ENCODE measurements at regions not wholly inside any gene's neighbourhood (a gene's known extent, or its start where the extent isn't known, plus 50 kb on each side); places are given as distances from the start of the nearest gene placed in this dataset.

DNA sequence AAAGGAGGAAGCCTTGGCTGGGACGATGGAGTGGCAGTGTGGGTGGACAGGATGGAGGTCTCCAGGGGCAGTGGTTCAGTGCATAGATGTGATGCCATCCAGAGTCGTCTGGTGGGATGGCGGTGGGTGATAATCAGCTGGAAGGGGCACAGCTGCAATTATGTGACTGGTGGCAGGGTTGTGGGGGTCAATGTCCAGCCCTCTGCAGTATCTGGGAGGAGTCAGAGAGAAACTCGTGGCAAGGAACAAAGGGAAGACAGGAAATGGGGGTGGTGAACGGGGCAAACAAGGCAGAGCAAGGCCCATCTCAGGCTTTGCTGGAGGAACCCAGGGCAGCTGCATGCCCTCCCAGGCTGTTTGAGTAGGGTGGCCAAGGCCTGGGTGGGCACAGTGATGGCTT, 118.3 kb upstream of the USP24 start:
- H3K18ac ChIP-seq (ENCODE audit: insufficient read length, low read depth, low read length), result no peak overlapping the region
- H3K14ac ChIP-seq (ENCODE audit: insufficient read depth, low read length), result no peak overlapping the region; the same call in 1 of the 2 replicates
- H3K27ac ChIP-seq (ENCODE audit: insufficient read length, low read depth, low read length), result no peak overlapping the region
- H3K27me3 ChIP-seq (ENCODE audit: insufficient read depth, low read length), result no peaks in the 10 kb centered on the region
- no peak overlapping the region for H3T11ph ChIP-seq (ENCODE audit: low read length)
- H3K79me1 ChIP-seq (ENCODE audit: insufficient read depth, low read depth, low read length, poor library complexity, severe bottlenecking), result no peaks in the 10 kb centered on the region
- no peak overlapping the region for H2AK5ac ChIP-seq (ENCODE audit: insufficient read length, low read length)
- Mint-ChIP-seq H3K27me3 (ENCODE audit: low read depth) (peaks cover 5% of the 10 kb centered on the region), H3K36me3 (ENCODE audit: insufficient read depth in 1 of 3, low read depth in 3 of 3) (no peaks in the 10 kb centered on the region), H3K27ac (no peak overlapping the region; a peak in 1 of 7 replicates), H3K9me3 (peaks cover 0 to 4% of the 10 kb centered on the region in 2 experiments; a peak in 1 of 5 replicates), H3K4me1 (peaks cover 9 to 10% of the 10 kb centered on the region in 2 experiments), H3K4me3 (no peak overlapping the region)
- H2BK5ac ChIP-seq (ENCODE audit: insufficient read length, low read length), result no peak overlapping the region
- no CpG with 5 or more reads among the region's 5 CpGs for WGBS (ENCODE audit: extremely low coverage, insufficient read length, low lambda C conversion rate)
- TF ChIP-seq, protein P1, sequence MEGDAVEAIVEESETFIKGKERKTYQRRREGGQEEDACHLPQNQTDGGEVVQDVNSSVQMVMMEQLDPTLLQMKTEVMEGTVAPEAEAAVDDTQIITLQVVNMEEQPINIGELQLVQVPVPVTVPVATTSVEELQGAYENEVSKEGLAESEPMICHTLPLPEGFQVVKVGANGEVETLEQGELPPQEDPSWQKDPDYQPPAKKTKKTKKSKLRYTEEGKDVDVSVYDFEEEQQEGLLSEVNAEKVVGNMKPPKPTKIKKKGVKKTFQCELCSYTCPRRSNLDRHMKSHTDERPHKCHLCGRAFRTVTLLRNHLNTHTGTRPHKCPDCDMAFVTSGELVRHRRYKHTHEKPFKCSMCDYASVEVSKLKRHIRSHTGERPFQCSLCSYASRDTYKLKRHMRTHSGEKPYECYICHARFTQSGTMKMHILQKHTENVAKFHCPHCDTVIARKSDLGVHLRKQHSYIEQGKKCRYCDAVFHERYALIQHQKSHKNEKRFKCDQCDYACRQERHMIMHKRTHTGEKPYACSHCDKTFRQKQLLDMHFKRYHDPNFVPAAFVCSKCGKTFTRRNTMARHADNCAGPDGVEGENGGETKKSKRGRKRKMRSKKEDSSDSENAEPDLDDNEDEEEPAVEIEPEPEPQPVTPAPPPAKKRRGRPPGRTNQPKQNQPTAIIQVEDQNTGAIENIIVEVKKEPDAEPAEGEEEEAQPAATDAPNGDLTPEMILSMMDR (conservative IDR thresholded peaks at IDR 0.05), result no peak
- no peak overlapping the region for H3K4ac ChIP-seq (ENCODE audit: low read depth, low read length)
- no peaks in the 10 kb centered on the region for H3K23me2 ChIP-seq (ENCODE audit: insufficient read length, low read depth, low read length, poor library complexity, severe bottlenecking)
- no peak overlapping the region for H2BK15ac ChIP-seq (ENCODE audit: low read depth, low read length)
- H3K23ac ChIP-seq (ENCODE audit: insufficient read length, low read depth, low read length), result no peak overlapping the region
- no peak overlapping the region for H2AFZ ChIP-seq (ENCODE audit: low read length)
- no peaks in the 10 kb centered on the region for H4K20me1 ChIP-seq (ENCODE audit: control insufficient read depth, insufficient read depth, insufficient read length)
- DNase-seq, result no peak
- no peaks in the 10 kb centered on the region for H3K9me3 ChIP-seq (ENCODE audit: control insufficient read depth, low read depth, low read length)
- H4K91ac ChIP-seq (ENCODE audit: insufficient read length, low read depth, low read length), result no peak overlapping the region
- 0 out of 2 replicates have a peak, but pooled peaks cover 3% of the 10 kb centered on the region for H3K4me1 ChIP-seq (ENCODE audit: insufficient read depth, low read length)
- H4K8ac ChIP-seq (replicated peaks; ENCODE audit: insufficient read length, low read depth, low read length), result no peak overlapping the region
- H3K4me2 ChIP-seq (ENCODE audit: insufficient read depth, insufficient read length, low read length), result no peak overlapping the region
- H3K9ac ChIP-seq (ENCODE audit: extremely low read depth, insufficient read length, low read length), result no peak overlapping the region
- no peak overlapping the region for H3K56ac ChIP-seq (ENCODE audit: insufficient read length, low read depth, low read length)
- H2BK120ac ChIP-seq (ENCODE audit: low read depth, low read length, poor library complexity, severe bottlenecking), result no peak overlapping the region
- no peak overlapping the region for H2BK20ac ChIP-seq (ENCODE audit: low read depth, low read length, poor library complexity, severe bottlenecking)
- H2BK12ac ChIP-seq (ENCODE audit: insufficient read length, low read depth, low read length), result no peak overlapping the region
- H4K5ac ChIP-seq (ENCODE audit: insufficient read length, low read depth, low read length), result no peak overlapping the region
- no peaks in the 10 kb centered on the region for H3K79me2 ChIP-seq (ENCODE audit: insufficient read depth, low read length)

Measured in H9 (cell line).